CD4-positive, alpha-beta T cell treated with Interleukin-6 for 4 hours (primary cell): ENCODE measurements at regions not wholly inside any gene's neighbourhood (a gene's known extent, or its start where the extent isn't known, plus 50 kb on each side); places are given as distances from the start of the nearest gene placed in this dataset.
"Not testable (repeated sequence)": the region's sequence is repeated elsewhere in the genome, so short reads cannot be mapped to it uniquely, and the experiment has no call there.

Source experiments
- DNase-seq: peaks from one replicate; pipeline ENCODE4 v3.0.0-alpha.2; 2020; ENCODE audit warnings: mixed read lengths

DNA sequence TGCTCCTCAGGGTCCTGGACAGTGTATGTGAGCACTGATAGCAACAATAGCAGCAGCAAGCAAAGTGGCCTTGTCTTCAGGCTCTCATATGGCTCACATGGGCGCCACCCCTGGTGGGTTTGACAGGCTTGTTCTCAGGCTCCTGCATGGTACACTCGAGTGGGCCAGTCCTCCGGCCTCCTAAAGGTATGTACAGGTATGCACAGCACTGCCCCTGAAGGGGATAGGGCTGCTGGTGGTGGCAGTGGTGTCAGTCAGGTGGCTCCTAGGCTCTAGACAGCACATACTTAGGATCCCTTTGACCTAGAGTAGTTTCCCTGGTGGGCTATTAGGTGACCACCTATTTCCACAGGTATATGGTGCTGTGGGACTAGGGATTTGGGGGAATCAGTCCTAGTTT lies 79.8 kb downstream of the LGALS9B start:
- DNase-seq: not testable (repeated sequence)

DNA sequence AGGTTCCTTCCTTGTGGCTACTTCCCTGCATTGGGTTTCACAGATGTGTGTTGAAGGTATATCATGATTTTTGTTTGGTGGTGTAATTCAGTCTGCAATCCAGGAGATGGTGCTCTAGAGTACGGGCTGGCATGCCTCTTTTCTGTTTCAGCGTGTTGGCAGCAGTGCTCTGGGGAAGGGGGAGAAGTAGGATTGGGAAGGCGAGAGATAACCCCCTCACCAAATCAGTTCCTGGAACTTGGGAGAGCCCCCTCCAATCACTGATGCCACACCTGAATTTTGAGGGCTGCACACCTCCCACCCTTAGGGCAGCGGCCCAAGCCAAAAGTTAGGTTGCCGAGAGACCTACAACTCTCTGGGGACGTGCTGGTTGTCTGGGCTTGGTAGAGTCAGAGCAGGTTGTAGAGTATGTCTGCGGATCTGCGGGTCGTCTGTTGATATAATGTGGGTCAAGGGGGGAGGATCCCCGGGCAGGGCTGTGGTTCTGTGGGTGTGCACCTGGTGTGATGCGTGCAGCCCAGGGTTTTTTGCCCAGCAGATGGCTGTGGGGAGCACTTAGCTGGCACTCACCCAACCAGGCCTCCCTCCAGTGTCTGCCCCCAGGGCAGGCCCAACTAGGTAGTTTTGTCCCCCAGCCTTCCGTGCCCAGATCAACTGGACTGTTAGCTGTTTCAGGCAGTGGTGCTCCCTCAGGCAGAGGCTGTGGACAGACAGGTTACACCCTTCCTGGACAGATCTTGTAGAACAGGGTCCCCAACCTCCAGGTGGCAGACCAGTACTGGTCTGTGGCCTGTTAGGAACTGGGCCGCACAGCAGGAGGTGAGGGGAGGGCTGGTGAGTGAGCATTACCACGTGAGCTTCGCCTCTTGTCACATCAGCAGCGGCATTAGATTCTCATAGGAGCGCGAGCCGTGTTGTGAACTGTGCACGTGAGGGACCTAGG lies 85.7 kb downstream of the LGALS9B start:
- DNase-seq: peak; percentile 23

DNA sequence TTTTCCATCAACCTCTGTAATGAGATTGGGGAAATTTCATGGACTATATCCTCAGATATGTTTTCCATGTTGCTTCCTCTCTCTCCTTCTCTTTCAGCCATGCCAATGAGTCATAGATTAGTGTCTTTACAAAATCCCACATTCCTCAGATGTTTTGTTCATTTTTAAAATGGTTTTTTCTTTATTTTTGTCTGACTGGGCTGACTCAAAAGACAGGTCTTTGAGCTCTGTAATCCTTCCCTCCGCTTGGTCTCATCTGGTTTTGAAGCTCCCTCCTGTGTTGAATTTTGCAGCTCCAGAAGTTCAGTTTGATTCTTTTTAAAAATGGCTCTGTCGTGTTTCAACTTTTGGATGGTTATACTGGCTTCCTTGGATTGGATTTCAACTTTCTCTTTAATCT lies 86.7 kb downstream of the LGALS9B start:
- DNase-seq: not testable (repeated sequence)

DNA sequence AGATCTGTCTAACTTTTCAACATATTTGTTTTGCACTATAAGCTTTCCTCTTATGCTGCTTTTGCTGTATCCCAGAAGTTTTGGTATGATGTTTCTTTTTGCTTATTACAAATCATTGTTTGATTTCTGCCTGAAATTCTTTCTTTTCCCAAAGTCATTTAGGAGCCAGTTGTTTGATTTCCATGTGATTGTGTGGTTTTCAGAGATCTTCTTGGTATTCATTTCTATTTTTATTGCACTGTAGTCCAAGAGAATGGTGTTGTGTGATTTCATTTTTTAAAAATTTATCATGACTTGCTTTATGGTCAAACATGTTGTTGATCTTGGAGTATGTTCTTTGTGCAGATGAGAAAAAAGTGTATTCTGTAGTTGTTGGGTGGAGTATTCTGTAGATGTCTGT lies 88.1 kb downstream of the LGALS9B start:
- DNase-seq: not testable (repeated sequence)

DNA sequence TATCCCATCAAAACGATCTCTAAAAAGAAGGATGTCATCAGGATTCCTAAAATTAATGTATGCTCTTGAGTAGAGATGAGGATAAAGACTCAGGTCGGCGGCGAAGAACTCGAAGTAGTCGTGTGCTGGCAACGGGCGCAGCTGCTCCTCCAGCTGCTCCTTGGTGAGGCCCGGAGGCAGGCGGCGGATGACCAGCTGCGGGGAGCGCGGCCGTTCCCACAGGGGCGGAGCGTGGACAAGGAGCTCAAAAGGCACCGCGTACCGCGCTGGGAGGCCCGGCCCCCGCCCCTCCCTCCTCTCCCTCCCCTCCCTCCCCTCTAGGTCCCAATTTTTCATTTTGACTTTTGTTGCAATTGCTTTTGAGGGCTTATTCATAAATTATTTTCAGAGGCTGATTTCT lies 90.7 kb downstream of the LGALS9B start:
- not testable (repeated sequence) for DNase-seq

DNA sequence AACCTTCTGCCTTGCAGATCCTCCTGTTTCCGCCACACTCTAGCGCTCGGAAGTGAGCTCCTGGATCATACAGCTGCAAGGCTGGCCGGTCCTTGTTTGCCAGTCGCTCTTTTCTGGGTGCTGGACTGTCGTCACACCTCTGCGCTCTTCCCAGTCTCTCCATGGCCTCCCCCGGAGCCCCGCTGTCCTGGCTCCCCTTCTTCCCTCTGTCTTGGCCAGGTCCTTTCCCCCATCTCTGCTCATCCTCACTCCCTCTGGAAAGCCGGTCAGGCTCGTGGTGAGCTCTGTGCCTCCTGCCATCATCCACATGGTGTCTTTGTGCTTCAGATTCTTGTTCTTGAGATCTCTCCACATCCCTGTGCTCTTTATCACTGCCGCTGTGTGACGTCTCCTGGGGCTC lies 91.6 kb downstream of the LGALS9B start:
- DNase-seq: not testable (repeated sequence)
